H1 (cell line): ENCODE measurements at regions not wholly inside any gene's neighbourhood (a gene's known extent, or its start where the extent isn't known, plus 50 kb on each side); places are given as distances from the start of the nearest gene placed in this dataset.

Experiments
- CTCF ChIA-PET: fragments of 300-600 bp; sonication (Branson Sonifier 250); formaldehyde crosslinking; loops from one replicate; lab custom pipeline; 2021; ENCODE audit not compliant: partially characterized antibody; lab: Charles Lee
- POLR2A ChIA-PET: fragments of 300-600 bp; sonication (Branson Sonifier 250); formaldehyde crosslinking; loops from one replicate; lab custom pipeline; 2021; ENCODE audit warnings: inconsistent platforms; ENCODE audit not compliant: partially characterized antibody; lab: Charles Lee
- DNase-seq, 2 experiments: peaks; one replicate each; pipeline versions ENCODE4 v3.0.0 to v3.0.0-alpha.2; 2010 to 2022; ENCODE audit warnings: low spot score in 2 of 2, low read depth in 1 of 2, mixed read lengths in 1 of 2
- FAIRE-seq: peaks from 2 replicates; lab custom pipeline; 2011; peaks lifted over from hg19 to GRCh38; lab: Jason Lieb, UNC
- H2AFZ ChIP-seq: 2 replicates; pipeline ENCODE4 v1.8.1; 2012; ENCODE audit warnings: low read length, inconsistent platforms
- H2AK5ac ChIP-seq: 2 replicates; pipeline ENCODE4 v1.6.1; 2013; ENCODE audit warnings: low read depth, low read length
- H2BK120ac ChIP-seq: replicated peaks from 2 replicates; pipeline ENCODE3; 2013; ENCODE audit warnings: low read depth, low read length, inconsistent platforms
- H2BK12ac ChIP-seq: 2 replicates; pipeline ENCODE4 v1.6.1; 2013; ENCODE audit warnings: low read depth, low read length
- H2BK15ac ChIP-seq: 2 replicates; pipeline ENCODE4 v1.6.1; 2013; ENCODE audit warnings: low read length
- H2BK20ac ChIP-seq: 2 replicates; pipeline ENCODE4 v1.6.1; 2013; ENCODE audit warnings: low read length
- H2BK5ac ChIP-seq: 2 replicates; pipeline ENCODE4 v1.6.1; 2013; ENCODE audit warnings: low read depth, low read length
- H3K14ac ChIP-seq: 2 replicates; pipeline ENCODE4 v1.6.1; 2013; ENCODE audit warnings: inconsistent platforms; ENCODE audit not compliant: insufficient read length
- H3K18ac ChIP-seq: 2 replicates; pipeline ENCODE4 v1.6.1; 2013; ENCODE audit warnings: low read length; ENCODE audit errors: extremely low read depth
- H3K23ac ChIP-seq: 2 replicates; pipeline ENCODE4 v1.6.1; 2013; ENCODE audit warnings: inconsistent platforms; ENCODE audit not compliant: insufficient read length
- H3K23me2 ChIP-seq: 2 replicates; pipeline ENCODE4 v1.6.1; 2013; ENCODE audit warnings: low read depth, low read length
- H3K27ac ChIP-seq: 2 replicates; pipeline ENCODE4 v1.6.1; 2011; ENCODE audit warnings: low read depth, low read length, inconsistent platforms
- H3K27me3 ChIP-seq, 4 experiments: replicated peaks in 1 of 4; 1 replicate in 1 of 4; 2 replicates in 3 of 4; pipeline versions ENCODE4 v1.6.1 to v1.8.1; 2011 to 2013; ENCODE audit warnings: low read length in 3 of 4, mild to moderate bottlenecking in 3 of 4, inconsistent platforms in 2 of 4, mixed read lengths in 2 of 4, moderate library complexity in 1 of 4; ENCODE audit not compliant: control insufficient read depth in 3 of 4, insufficient read depth in 3 of 4; ENCODE audit errors: extremely low read depth in 1 of 4
- H3K36me3 ChIP-seq, 4 experiments: 2 replicates each; pipeline versions ENCODE4 v1.6.1 to v1.8.1; 2011 to 2013; ENCODE audit warnings: mild to moderate bottlenecking in 4 of 4, low read length in 3 of 4, moderate library complexity in 2 of 4, control low read depth in 1 of 4, inconsistent platforms in 1 of 4; ENCODE audit not compliant: insufficient read depth in 4 of 4, control insufficient read depth in 2 of 4
- H3K4ac ChIP-seq: replicated peaks from 2 replicates; pipeline ENCODE3; 2013; ENCODE audit warnings: low read length, low read depth, mixed read lengths, inconsistent platforms; ENCODE audit not compliant: insufficient read length
- H3K4me1 ChIP-seq, 4 experiments: replicated peaks in 1 of 4; 1 replicate in 1 of 4; 2 replicates in 3 of 4; pipeline versions ENCODE4 v1.6.1 to v1.8.1; 2011 to 2013; ENCODE audit warnings: low read length in 3 of 4, inconsistent platforms in 2 of 4, mixed read lengths in 1 of 4; ENCODE audit not compliant: insufficient read depth in 4 of 4, control insufficient read depth in 3 of 4
- H3K4me2 ChIP-seq, 2 experiments: 2 replicates each; pipeline versions ENCODE4 v1.6.1 to v1.8.1; 2011 to 2013; ENCODE audit warnings: low read depth in 2 of 2, low read length in 2 of 2, control low read depth in 1 of 2, inconsistent platforms in 1 of 2, mild to moderate bottlenecking in 1 of 2; ENCODE audit not compliant: insufficient read depth in 1 of 2
- H3K4me3 ChIP-seq, 4 experiments: fragments of 200-600, 300-600 bp in 1 of 4; sonication (generic), shearing (Covaris generic), sonication (Bioruptor Twin) in 1 of 4; 2 replicates each; pipeline versions ENCODE4 v1.5.1 to v1.8.1; 2011 to 2016; ENCODE audit warnings: low read length in 4 of 4, low read depth in 3 of 4, control low read depth in 2 of 4, inconsistent platforms in 2 of 4, mild to moderate bottlenecking in 2 of 4, mixed read lengths in 1 of 4, moderate library complexity in 1 of 4; ENCODE audit not compliant: insufficient read depth in 2 of 4; ENCODE audit errors: extremely low read depth in 1 of 4
- H3K56ac ChIP-seq: replicated peaks from 2 replicates; pipeline ENCODE3; 2013; ENCODE audit warnings: low read depth, mild to moderate bottlenecking, mixed read lengths, low read length, inconsistent platforms; ENCODE audit not compliant: insufficient read length
- H3K79me1 ChIP-seq: 2 replicates; pipeline ENCODE4 v1.6.1; 2013; ENCODE audit warnings: low read depth, low read length, control low read depth
- H3K79me2 ChIP-seq, 2 experiments: 2 replicates each; pipeline versions ENCODE4 v1.6.1 to v1.8.1; 2012 to 2013; ENCODE audit warnings: low read length in 2 of 2, mild to moderate bottlenecking in 2 of 2, inconsistent platforms in 1 of 2; ENCODE audit not compliant: insufficient read depth in 2 of 2, control insufficient read depth in 1 of 2
- H3K9ac ChIP-seq, 4 experiments: replicated peaks in 1 of 4; 1 replicate in 1 of 4; 2 replicates in 3 of 4; pipeline versions ENCODE4 v1.6.1 to v1.8.1; 2011 to 2013; ENCODE audit warnings: low read depth in 3 of 4, low read length in 3 of 4, control low read depth in 2 of 4, mild to moderate bottlenecking in 2 of 4, moderate library complexity in 2 of 4, inconsistent platforms in 1 of 4; ENCODE audit errors: extremely low read depth in 1 of 4
- H3K9me3 ChIP-seq, 2 experiments: 2 replicates each; pipeline versions ENCODE4 v1.6.1 to v1.8.1; 2012 to 2013; ENCODE audit warnings: mild to moderate bottlenecking in 2 of 2, moderate library complexity in 2 of 2, control low read depth in 1 of 2, inconsistent platforms in 1 of 2, low read depth in 1 of 2, low read length in 1 of 2, mixed read lengths in 1 of 2; ENCODE audit not compliant: insufficient read depth in 2 of 2
- H4K20me1 ChIP-seq, 2 experiments: replicated peaks in 1 of 2; 2 replicates each; pipeline versions ENCODE3 to v1.8.1; 2011 to 2013; ENCODE audit warnings: inconsistent platforms in 2 of 2, low read length in 2 of 2, mild to moderate bottlenecking in 1 of 2; ENCODE audit not compliant: insufficient read depth in 2 of 2, control insufficient read depth in 1 of 2
- H4K5ac ChIP-seq: 2 replicates; pipeline ENCODE4 v1.6.1; 2013; ENCODE audit warnings: low read length, low read depth, mixed read lengths, inconsistent platforms; ENCODE audit not compliant: insufficient read length
- H4K8ac ChIP-seq: 2 replicates; pipeline ENCODE4 v1.8.0; 2013; ENCODE audit warnings: mild to moderate bottlenecking, moderate library complexity, low read length, inconsistent platforms; ENCODE audit not compliant: insufficient read depth; ENCODE audit errors: extremely low read depth
- H4K91ac ChIP-seq: replicated peaks from 2 replicates; pipeline ENCODE3; 2013; ENCODE audit warnings: low read length, mixed read lengths, inconsistent platforms; ENCODE audit not compliant: insufficient read length
- ASH2L ChIP-seq: fragments of 200-600, 300-600 bp; sonication (generic); IDR thresholded peaks from one replicate; pipeline ENCODE4 v1.7.1; 2017; ENCODE audit warnings: low read length
- BACH1 ChIP-seq: IDR thresholded peaks from 2 replicates; pipeline ENCODE4 v1.6.1; 2012; ENCODE audit warnings: low read length, improper control_type of control experiment
- BCL11A ChIP-seq, 2 experiments: IDR thresholded peaks; one replicate each; pipeline ENCODE4 v1.6.1; 2011; ENCODE audit warnings: low read depth in 2 of 2, low read length in 2 of 2, mild to moderate bottlenecking in 2 of 2
- BRCA1 ChIP-seq: IDR thresholded peaks from 2 replicates; pipeline ENCODE4 v1.6.1; 2012; ENCODE audit warnings: low read depth, low read length, improper control_type of control experiment
- CEBPB ChIP-seq: IDR thresholded peaks from 2 replicates; pipeline ENCODE4 v1.6.1; 2012; ENCODE audit warnings: low read depth, low read length
- CHD2 ChIP-seq: IDR thresholded peaks from 2 replicates; pipeline ENCODE4 v1.6.1; 2012; ENCODE audit warnings: low read length, improper control_type of control experiment
- JUND ChIP-seq: IDR thresholded peaks from 2 replicates; pipeline ENCODE4 v1.6.1; 2011; ENCODE audit warnings: mild to moderate bottlenecking, improper control_type of control experiment, low read length
- NRF1 ChIP-seq: IDR thresholded peaks from 2 replicates; pipeline ENCODE4 v1.6.1; 2011; ENCODE audit warnings: mild to moderate bottlenecking, low read depth, low read length, improper control_type of control experiment
- POU5F1 ChIP-seq: IDR thresholded peaks from 2 replicates; pipeline ENCODE4 v1.6.1; 2011; ENCODE audit warnings: low read depth, mild to moderate bottlenecking, low read length, moderate library complexity
- RBBP5 ChIP-seq: IDR thresholded peaks from 2 replicates; pipeline ENCODE4 v1.7.1; 2012; ENCODE audit warnings: low read depth, mild to moderate bottlenecking, inconsistent platforms, low read length, moderate library complexity, borderline replicate concordance
- RFX5 ChIP-seq: IDR thresholded peaks from 2 replicates; pipeline ENCODE4 v1.6.1; 2011; ENCODE audit warnings: low read depth, low read length, improper control_type of control experiment, borderline replicate concordance
- SIRT6 ChIP-seq: IDR thresholded peaks from one replicate; pipeline ENCODE4 v1.7.1; 2012; ENCODE audit warnings: low read length, inconsistent platforms
- ZNF274 ChIP-seq: IDR thresholded peaks from 2 replicates; pipeline ENCODE4 v1.7.0; 2012; ENCODE audit warnings: low read length, borderline replicate concordance; ENCODE audit errors: extremely low read depth
- whole genome bisulfite sequencing, 2 experiments: shearing (Covaris generic) in 1 of 2; methylation state at CpG; one replicate each; pipeline versions ENCODE4 v1.1.6 to v1.1.7; 2013 to 2015; ENCODE audit warnings: low lambda C conversion rate in 2 of 2, mixed read lengths in 2 of 2, inconsistent platforms in 1 of 2, low coverage in 1 of 2, missing lambda C conversion rate in 1 of 2; ENCODE audit not compliant: insufficient replicate concordance in 2 of 2, insufficient coverage in 1 of 2, insufficient read length in 1 of 2; ENCODE audit errors: extremely low coverage in 1 of 2, missing lambda C conversion rate in 1 of 2; 5-methylcytosine and 5-hydroxymethylcytosine counted together
- TF ChIP-seq, protein P1 (sequence below): IDR thresholded peaks from 2 replicates; pipeline ENCODE4 v1.6.1; 2011; ENCODE audit warnings: low read depth, mild to moderate bottlenecking, low read length; ENCODE audit not compliant: insufficient read depth
- TF ChIP-seq, protein P2 (sequence below): IDR thresholded peaks from 2 replicates; pipeline ENCODE4 v1.6.1; 2012; ENCODE audit warnings: inconsistent platforms

- no peak overlapping the region for H4K8ac ChIP-seq
- DNase-seq, result no peak
- no peak overlapping the region for H2BK12ac ChIP-seq
- H2AK5ac ChIP-seq, result no peak overlapping the region
- H3K23me2 ChIP-seq, result no peaks in the 10 kb centered on the region
- H3K14ac ChIP-seq, result no peak overlapping the region
- H3K79me1 ChIP-seq, result no peaks in the 10 kb centered on the region
- H3K4ac ChIP-seq, result no peak overlapping the region
- H2AFZ ChIP-seq, result no peak overlapping the region
- CTCF ChIA-PET, result no interaction called here
- H3K9me3 ChIP-seq, result no peaks in the 10 kb centered on the region
- no peak overlapping the region for H4K91ac ChIP-seq
- H4K5ac ChIP-seq, result no peak overlapping the region
- no peak overlapping the region for H2BK15ac ChIP-seq
- no peaks in the 10 kb centered on the region for H3K36me3 ChIP-seq
- H3K27ac ChIP-seq, result no peak overlapping the region
- no peak overlapping the region for H3K4me3 ChIP-seq
- H3K18ac ChIP-seq, result no peak overlapping the region
- no peak overlapping the region for H3K23ac ChIP-seq
- no peaks in the 10 kb centered on the region; a peak in 1 of 7 replicates for H3K27me3 ChIP-seq
- H2BK20ac ChIP-seq, result no peak overlapping the region
- no peak overlapping the region for H2BK5ac ChIP-seq
- H3K56ac ChIP-seq, result no peak overlapping the region
- no peak overlapping the region for H3K4me2 ChIP-seq
- WGBS, 2 experiments, result 86% methylated on average over 5 of the region's 5 CpGs; no CpG with 5 or more reads in 1 of the 2 experiments
- no peaks in the 10 kb centered on the region for H3K4me1 ChIP-seq
- no peak for FAIRE-seq
- no peaks in the 10 kb centered on the region for H4K20me1 ChIP-seq
- POLR2A ChIA-PET, result no interaction called here
- no peak overlapping the region for H3K9ac ChIP-seq
- H2BK120ac ChIP-seq, result no peak overlapping the region
- no peaks in the 10 kb centered on the region for H3K79me2 ChIP-seq
- TF ChIP-seq ASH2L (no peak), CEBPB (no peak), ZNF274 (no peak), POU5F1 (no peak), RBBP5 (no peak), RFX5 (no peak), BRCA1 (no peak), JUND (no peak), NRF1 (no peak), SIRT6 (no peak), BCL11A (IDR thresholded peaks at IDR 0.05; ENCODE audit: low read depth in 2 of 2, low read length in 2 of 2) (no peak), CHD2 (no peak), BACH1 (no peak)
- TF ChIP-seq, protein P1, sequence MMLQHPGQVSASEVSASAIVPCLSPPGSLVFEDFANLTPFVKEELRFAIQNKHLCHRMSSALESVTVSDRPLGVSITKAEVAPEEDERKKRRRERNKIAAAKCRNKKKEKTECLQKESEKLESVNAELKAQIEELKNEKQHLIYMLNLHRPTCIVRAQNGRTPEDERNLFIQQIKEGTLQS, result no peak
- TF ChIP-seq, protein P2, sequence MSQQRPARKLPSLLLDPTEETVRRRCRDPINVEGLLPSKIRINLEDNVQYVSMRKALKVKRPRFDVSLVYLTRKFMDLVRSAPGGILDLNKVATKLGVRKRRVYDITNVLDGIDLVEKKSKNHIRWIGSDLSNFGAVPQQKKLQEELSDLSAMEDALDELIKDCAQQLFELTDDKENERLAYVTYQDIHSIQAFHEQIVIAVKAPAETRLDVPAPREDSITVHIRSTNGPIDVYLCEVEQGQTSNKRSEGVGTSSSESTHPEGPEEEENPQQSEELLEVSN, result no peak
These were observed 349.3 kb downstream of the MFSD1 start for GRCh38 chr3:159151130-159151529.
